ENCODE measurements at regions not wholly inside any gene's neighbourhood (a gene's known extent, or its start where the extent isn't known, plus 50 kb on each side); places are given as distances from the start of the nearest gene placed in this dataset.

DNA sequence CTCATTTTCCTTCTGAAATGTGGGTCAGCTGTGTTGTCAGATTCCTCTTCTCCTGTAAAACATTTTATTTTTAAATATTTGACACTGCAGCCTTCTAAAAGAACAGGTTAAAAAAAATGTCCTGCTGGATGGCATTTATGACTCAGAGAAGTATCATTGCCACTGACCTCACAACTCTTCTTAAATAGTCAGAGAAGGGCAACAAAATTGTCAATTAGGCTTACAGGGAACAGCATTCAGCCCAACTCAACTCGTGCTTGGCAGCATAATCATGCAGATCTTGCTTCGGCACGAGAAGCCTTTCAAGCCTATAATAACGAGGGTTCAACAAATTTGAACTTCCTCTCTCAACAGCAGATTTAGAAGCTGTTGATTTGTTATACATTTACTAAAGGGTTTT, 296.7 kb upstream of the DACH1 start:
- TF ChIP-seq CEBPB (IDR thresholded peaks at IDR 0.05) (no peak), ZBTB7A (IDR thresholded peaks at IDR 0.05; ENCODE audit: low read depth) (no peak), TAF1 (IDR thresholded peaks at IDR 0.05; ENCODE audit: low read depth) (no peak)
- TF ChIP-seq, protein P1, sequence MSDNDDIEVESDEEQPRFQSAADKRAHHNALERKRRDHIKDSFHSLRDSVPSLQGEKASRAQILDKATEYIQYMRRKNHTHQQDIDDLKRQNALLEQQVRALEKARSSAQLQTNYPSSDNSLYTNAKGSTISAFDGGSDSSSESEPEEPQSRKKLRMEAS (IDR thresholded peaks at IDR 0.05) = no peak
- TF ChIP-seq, protein P2, sequence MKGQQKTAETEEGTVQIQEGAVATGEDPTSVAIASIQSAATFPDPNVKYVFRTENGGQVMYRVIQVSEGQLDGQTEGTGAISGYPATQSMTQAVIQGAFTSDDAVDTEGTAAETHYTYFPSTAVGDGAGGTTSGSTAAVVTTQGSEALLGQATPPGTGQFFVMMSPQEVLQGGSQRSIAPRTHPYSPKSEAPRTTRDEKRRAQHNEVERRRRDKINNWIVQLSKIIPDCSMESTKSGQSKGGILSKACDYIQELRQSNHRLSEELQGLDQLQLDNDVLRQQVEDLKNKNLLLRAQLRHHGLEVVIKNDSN (IDR thresholded peaks at IDR 0.05) = no peak
